Osteocyte (in vitro differentiated cells): ENCODE measurements at regions not wholly inside any gene's neighbourhood (a gene's known extent, or its start where the extent isn't known, plus 50 kb on each side); places are given as distances from the start of the nearest gene placed in this dataset.
A peak's percentile ranks its signal among the peaks of the same experiment; 100 is the strongest.

Experiments
- DNase-seq: peaks from one replicate; pipeline ENCODE4 v3.0.0; 2021; ENCODE audit warnings: mixed read lengths; ENCODE audit not compliant: unreplicated experiment; ENCODE audit errors: extremely low spot score
- H3K27ac Mint-ChIP-seq: one replicate; pipeline ENCODE4 v1.8.0; 2021; ENCODE audit warnings: mild to moderate bottlenecking, mixed read lengths; ENCODE audit not compliant: unreplicated experiment
- H3K27me3 Mint-ChIP-seq: one replicate; pipeline ENCODE4 v1.8.0; 2021; ENCODE audit warnings: mixed read lengths; ENCODE audit not compliant: unreplicated experiment
- H3K36me3 Mint-ChIP-seq: one replicate; pipeline ENCODE4 v1.8.0; 2021; ENCODE audit warnings: mixed read lengths; ENCODE audit not compliant: unreplicated experiment
- H3K4me1 Mint-ChIP-seq: one replicate; pipeline ENCODE4 v1.8.0; 2021; ENCODE audit warnings: mixed read lengths; ENCODE audit not compliant: unreplicated experiment
- H3K4me3 Mint-ChIP-seq: one replicate; pipeline ENCODE4 v1.8.0; 2021; ENCODE audit warnings: mild to moderate bottlenecking, moderate library complexity, mixed read lengths; ENCODE audit not compliant: unreplicated experiment
- H3K9me3 Mint-ChIP-seq: one replicate; pipeline ENCODE4 v1.8.0; 2021; ENCODE audit warnings: mixed read lengths; ENCODE audit not compliant: unreplicated experiment
- CTCF ChIP-seq: fragments of 200-600 bp; sonication (generic); IDR thresholded peaks from 2 replicates; pipeline ENCODE4 v1.5.0; 2021; ENCODE audit warnings: antibody characterized with exemption, mild to moderate bottlenecking, moderate library complexity

GRCh38 chr15:98071786-98072185, 111.3 kb downstream of the ARRDC4 start:
- TF ChIP-seq CTCF: no peak
- Mint-ChIP-seq H3K9me3 (peaks cover 24% of the 10 kb centered on the region), H3K27ac (no peak overlapping the region), H3K27me3 (no peaks in the 10 kb centered on the region), H3K36me3 (no peaks in the 10 kb centered on the region), H3K4me1 (peaks cover 68% of the 10 kb centered on the region), H3K4me3 (no peak overlapping the region)
- DNase-seq: no peak

GRCh38 chr15:98075441-98075840, 114.9 kb downstream of the ARRDC4 start:
- Mint-ChIP-seq H3K9me3 (peaks cover 17% of the 10 kb centered on the region), H3K4me3 (no peak overlapping the region), H3K27ac (peak overlapping the region; percentile 98), H3K27me3 (no peaks in the 10 kb centered on the region), H3K36me3 (no peaks in the 10 kb centered on the region), H3K4me1 (peaks cover 44% of the 10 kb centered on the region)
- no peak for TF ChIP-seq CTCF
- no peak for DNase-seq

GRCh38 chr15:98076021-98076816, 115.7 kb downstream of the ARRDC4 start:
- no peak for TF ChIP-seq CTCF
- peak overlapping the region; percentile 50 for H3K4me3 Mint-ChIP-seq
- peaks cover 10% of the 10 kb centered on the region for H3K9me3 Mint-ChIP-seq
- no peaks in the 10 kb centered on the region for H3K27me3 Mint-ChIP-seq
- no peaks in the 10 kb centered on the region for H3K36me3 Mint-ChIP-seq
- DNase-seq: no peak
- peak overlapping the region; percentile 98 for H3K27ac Mint-ChIP-seq
- H3K4me1 Mint-ChIP-seq: peaks cover 39% of the 10 kb centered on the region

GRCh38 chr15:98077186-98077585, 116.7 kb downstream of the ARRDC4 start:
- peak overlapping the region; percentile 98 for H3K27ac Mint-ChIP-seq
- peaks cover 3% of the 10 kb centered on the region for H3K9me3 Mint-ChIP-seq
- no peaks in the 10 kb centered on the region for H3K36me3 Mint-ChIP-seq
- no peak for TF ChIP-seq CTCF
- no peak overlapping the region for H3K4me3 Mint-ChIP-seq
- no peaks in the 10 kb centered on the region for H3K27me3 Mint-ChIP-seq
- H3K4me1 Mint-ChIP-seq: peaks cover 38% of the 10 kb centered on the region
- DNase-seq: no peak

- Mint-ChIP-seq H3K36me3 (no peaks in the 10 kb centered on the region), H3K4me3 (no peak overlapping the region), H3K27me3 (no peaks in the 10 kb centered on the region), H3K4me1 (peaks cover 21% of the 10 kb centered on the region), H3K9me3 (no peaks in the 10 kb centered on the region), H3K27ac (no peak overlapping the region)
- no peak for TF ChIP-seq CTCF
- no peak for DNase-seq
Observed at GRCh38 chr15:98080791-98081190, 120.3 kb downstream of the ARRDC4 start.
